ENCODE measurements at regions not wholly inside any gene's neighbourhood (a gene's known extent, or its start where the extent isn't known, plus 50 kb on each side); places are given as distances from the start of the nearest gene placed in this dataset.

DNA sequence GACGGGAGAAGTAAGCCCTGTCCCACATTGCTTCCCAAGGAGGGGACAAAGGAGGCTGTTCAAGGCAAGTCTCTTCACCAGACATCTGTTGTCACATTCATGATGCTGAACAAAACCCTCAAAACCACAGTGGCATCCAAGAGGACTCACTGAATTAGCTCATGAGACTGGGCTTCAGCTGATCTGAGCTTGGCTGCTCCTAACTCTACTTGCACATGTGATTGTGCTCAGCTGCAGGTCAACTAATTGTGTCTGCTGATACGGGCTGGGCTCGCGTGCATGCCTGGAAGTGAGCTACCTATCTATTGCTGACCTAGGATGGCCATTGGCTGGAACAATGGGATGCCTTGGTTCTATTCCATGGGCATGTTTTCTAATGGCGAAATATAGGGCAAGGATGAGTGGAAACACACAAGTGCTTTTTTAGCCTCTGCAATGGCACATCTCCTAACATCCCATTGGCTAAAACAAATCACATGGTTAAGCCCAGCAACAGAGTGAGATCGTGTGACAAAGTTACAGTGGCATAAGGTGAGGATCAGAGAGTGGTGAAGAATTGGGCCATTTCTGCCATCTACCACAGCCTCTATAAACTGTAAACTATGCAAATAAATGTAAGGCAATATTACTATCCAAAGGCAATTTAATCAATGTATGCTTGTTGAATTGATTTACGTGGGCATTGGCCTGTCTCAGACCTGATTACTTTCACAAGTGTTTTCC, 52.9 kb upstream of the CAPN13 start:
- intact Hi-C loops (cut with DNase I) = loop anchor here (5.0 kb wide), 1 partner anchor 148 kb away; no protein-coding TSS in a partner anchor
- no peak for DNase-seq (ENCODE audit: low spot score)

All from cardiac septum (tissue), 1 donor.